Activated T-helper 1 cell treated with anti-CD3 and anti-CD28 coated beads, Interleukin-12 subunit alpha, Interleukin-12 subunit beta, Interleukin-2, Interleukin-4 antibody, amounts not matched to agents 30 ng/mL and 10 ng/mL and 1 ng/mL, durations not matched to agents 14 hours and 24 hours and 36 hours (primary cell): ENCODE measurements at regions not wholly inside any gene's neighbourhood (a gene's known extent, or its start where the extent isn't known, plus 50 kb on each side); places are given as distances from the start of the nearest gene placed in this dataset.

Experiments
- DNase-seq: peaks from one replicate; pipeline ENCODE4 v3.0.0; 2021; ENCODE audit warnings: low spot score
- H3K27ac Mint-ChIP-seq: one replicate; pipeline ENCODE4 v1.8.0; 2021; ENCODE audit warnings: mild to moderate bottlenecking, mixed read lengths
- H3K27me3 Mint-ChIP-seq: one replicate; pipeline ENCODE4 v1.8.0; 2022; ENCODE audit warnings: mild to moderate bottlenecking, moderate library complexity, mixed read lengths; ENCODE audit not compliant: insufficient read depth
- H3K36me3 Mint-ChIP-seq: one replicate; pipeline ENCODE4 v1.8.0; 2021; ENCODE audit warnings: low read depth, mixed read lengths
- H3K4me1 Mint-ChIP-seq: one replicate; pipeline ENCODE4 v1.8.0; 2021; ENCODE audit warnings: low read depth, mixed read lengths
- H3K4me3 Mint-ChIP-seq: one replicate; pipeline ENCODE4 v1.8.0; 2021; ENCODE audit warnings: mild to moderate bottlenecking, moderate library complexity, mixed read lengths
- H3K9me3 Mint-ChIP-seq: one replicate; pipeline ENCODE4 v1.8.0; 2021; ENCODE audit warnings: mixed read lengths
- intact Hi-C: fragments of 100-400 bp; cut with micrococcal nuclease; formaldehyde crosslinking; loops from one replicate; pipeline ENCODE4 v1.15.1; 2024

DNA sequence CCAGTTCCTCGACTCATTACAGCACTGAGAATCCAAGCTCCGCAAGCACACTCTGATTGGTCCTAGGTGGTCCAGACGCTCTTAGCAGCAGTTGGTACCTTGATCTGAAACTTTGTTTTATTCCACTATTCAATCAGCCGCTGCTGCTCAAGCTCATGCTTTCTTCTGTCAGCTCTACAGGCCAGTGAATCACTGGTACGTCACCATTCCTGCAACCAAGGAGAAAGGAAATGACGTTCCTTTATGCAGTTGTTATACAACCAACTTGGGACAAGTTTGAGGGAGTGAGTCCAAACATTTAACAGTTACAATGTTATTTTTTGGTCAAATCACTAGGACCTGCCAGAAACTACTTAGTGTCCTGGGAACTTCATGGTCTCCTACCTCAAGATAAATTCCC, 398.8 kb upstream of the TMEFF2 start:
- intact Hi-C loops = no loop called here
- no peaks in the 10 kb centered on the region for H3K27me3 Mint-ChIP-seq
- no peaks in the 10 kb centered on the region for H3K4me1 Mint-ChIP-seq
- no peak for DNase-seq
- H3K36me3 Mint-ChIP-seq = no peaks in the 10 kb centered on the region
- H3K9me3 Mint-ChIP-seq = no peaks in the 10 kb centered on the region
- H3K4me3 Mint-ChIP-seq = no peak overlapping the region
- no peak overlapping the region for H3K27ac Mint-ChIP-seq

DNA sequence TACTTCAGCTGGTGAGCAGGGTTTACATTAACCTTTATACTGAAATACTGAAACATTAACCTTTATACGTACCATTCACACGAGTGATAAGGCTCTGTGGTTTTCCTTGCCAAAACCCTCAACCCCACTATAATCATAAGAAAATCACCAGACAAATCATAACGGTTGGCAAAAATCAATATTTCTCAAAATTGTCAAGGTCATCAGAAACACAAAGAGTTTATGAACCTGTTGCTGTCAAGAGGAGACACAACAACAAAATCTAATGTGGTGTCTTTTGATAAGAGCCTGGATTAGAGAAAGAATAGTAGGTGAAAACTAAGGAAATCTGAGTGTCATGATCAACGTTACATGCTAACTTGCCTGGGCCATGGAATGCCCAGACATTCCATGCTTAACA, 396.9 kb upstream of the TMEFF2 start:
- no peaks in the 10 kb centered on the region for H3K36me3 Mint-ChIP-seq
- no peak for DNase-seq
- H3K4me3 Mint-ChIP-seq = no peak overlapping the region
- H3K27ac Mint-ChIP-seq = no peak overlapping the region
- H3K9me3 Mint-ChIP-seq = no peaks in the 10 kb centered on the region
- H3K27me3 Mint-ChIP-seq = no peaks in the 10 kb centered on the region
- intact Hi-C loops = no loop called here
- H3K4me1 Mint-ChIP-seq = no peaks in the 10 kb centered on the region

DNA sequence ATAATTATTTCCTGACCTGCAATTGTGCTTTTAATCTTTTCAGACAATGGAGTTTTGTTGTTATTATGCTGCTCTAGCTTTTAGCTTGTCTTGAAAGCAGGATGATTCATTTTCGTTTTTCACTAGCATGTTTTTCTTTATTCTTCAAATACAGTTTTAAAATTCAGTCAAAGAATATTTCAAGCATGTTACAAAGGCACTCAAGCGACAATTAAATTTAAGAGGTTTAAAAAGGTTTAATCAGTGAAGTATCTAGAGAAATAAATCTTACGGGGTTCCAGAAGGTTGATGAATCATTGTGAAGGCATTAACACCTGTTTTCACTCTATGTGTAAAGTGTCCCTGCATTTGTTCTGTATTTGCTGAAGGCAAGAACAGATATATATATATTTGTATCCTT, 390.7 kb upstream of the TMEFF2 start:
- Mint-ChIP-seq H3K27me3 (no peaks in the 10 kb centered on the region), H3K36me3 (no peaks in the 10 kb centered on the region), H3K27ac (no peak overlapping the region), H3K9me3 (no peaks in the 10 kb centered on the region), H3K4me1 (no peaks in the 10 kb centered on the region), H3K4me3 (no peak overlapping the region)
- intact Hi-C loops = no loop called here
- DNase-seq = no peak

DNA sequence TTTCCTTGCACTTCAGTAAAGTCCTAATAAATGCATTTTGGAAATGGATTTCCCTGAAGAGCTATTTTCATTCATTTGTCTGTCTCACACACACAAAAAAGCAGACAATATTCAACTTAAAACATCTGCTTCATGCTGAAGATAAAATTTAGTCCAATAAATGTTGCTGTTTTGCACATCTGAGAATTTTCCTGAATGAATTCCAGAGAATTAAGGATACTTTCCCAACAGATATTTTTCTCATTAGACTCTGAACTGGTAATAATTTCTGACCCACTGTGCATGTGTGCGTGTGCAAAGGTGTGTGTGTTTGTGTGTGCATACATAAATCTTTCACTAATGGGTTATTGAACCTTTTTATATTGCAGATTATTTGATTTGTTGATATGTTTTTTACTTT, 390.2 kb upstream of the TMEFF2 start:
- intact Hi-C loops = no loop called here
- H3K4me1 Mint-ChIP-seq = no peaks in the 10 kb centered on the region
- H3K9me3 Mint-ChIP-seq = no peaks in the 10 kb centered on the region
- H3K27me3 Mint-ChIP-seq = no peaks in the 10 kb centered on the region
- no peak for DNase-seq
- H3K36me3 Mint-ChIP-seq = no peaks in the 10 kb centered on the region
- no peak overlapping the region for H3K27ac Mint-ChIP-seq
- no peak overlapping the region for H3K4me3 Mint-ChIP-seq

DNA sequence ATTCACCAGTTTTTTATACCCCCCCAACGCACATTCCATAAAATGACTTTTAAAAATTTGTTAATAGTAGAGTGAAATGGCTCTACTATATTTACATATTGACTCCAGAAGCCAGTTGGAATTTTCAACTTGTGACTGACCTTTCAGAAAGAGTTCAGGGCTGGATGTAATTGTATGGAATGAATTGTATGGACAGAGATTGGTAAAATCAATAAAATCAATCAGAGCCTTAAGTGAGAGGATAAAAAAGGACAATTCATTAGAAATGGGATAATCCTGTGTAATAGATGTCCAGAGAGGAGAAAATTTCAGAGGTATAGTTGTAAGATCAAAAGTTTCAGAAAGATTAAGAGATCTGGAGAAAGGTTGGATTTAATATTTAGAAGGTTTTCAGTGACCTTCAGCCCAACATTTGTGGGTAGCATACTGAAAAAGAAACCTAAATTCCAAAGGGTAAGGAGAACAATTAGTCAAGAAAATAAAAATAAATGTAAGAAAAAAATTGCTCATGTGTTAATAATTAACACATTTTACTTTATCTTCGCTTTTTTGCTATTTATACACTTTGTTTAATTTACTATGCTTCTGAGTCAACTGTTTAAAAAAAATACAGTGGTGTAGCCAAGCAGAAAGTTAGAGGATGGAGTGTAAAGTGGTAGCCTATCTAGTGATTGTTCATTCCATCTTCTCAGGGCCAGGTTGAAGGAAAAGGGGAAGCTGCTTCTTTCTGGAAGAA, 385.4 kb upstream of the TMEFF2 start:
- H3K36me3 Mint-ChIP-seq = no peaks in the 10 kb centered on the region
- no peak overlapping the region for H3K27ac Mint-ChIP-seq
- no peaks in the 10 kb centered on the region for H3K9me3 Mint-ChIP-seq
- H3K4me1 Mint-ChIP-seq = no peaks in the 10 kb centered on the region
- H3K27me3 Mint-ChIP-seq = no peaks in the 10 kb centered on the region
- intact Hi-C loops = no loop called here
- no peak overlapping the region for H3K4me3 Mint-ChIP-seq
- no peak for DNase-seq

DNA sequence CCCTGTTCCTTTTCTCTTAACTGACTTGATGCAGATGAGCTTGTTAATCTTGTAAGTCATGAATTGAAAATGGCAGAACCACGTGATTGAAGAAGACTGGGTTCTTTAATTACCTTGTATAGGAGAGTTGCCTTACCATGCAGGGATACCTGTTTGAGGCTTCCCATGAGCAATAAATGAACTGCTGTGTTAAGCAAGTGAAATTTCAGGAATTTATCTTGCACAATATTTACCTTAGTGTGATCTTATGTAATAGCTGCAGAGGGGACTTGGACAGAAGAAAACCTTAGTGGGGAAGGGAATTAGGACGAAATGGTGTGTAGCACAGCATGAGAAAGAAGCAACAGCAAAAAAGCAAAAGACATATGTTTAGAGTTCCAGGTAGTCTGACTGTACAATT, 384.0 kb upstream of the TMEFF2 start:
- DNase-seq = no peak
- Mint-ChIP-seq H3K27ac (no peak overlapping the region), H3K4me3 (no peak overlapping the region), H3K27me3 (no peaks in the 10 kb centered on the region), H3K9me3 (no peaks in the 10 kb centered on the region), H3K36me3 (no peaks in the 10 kb centered on the region), H3K4me1 (no peaks in the 10 kb centered on the region)
- intact Hi-C loops = no loop called here

DNA sequence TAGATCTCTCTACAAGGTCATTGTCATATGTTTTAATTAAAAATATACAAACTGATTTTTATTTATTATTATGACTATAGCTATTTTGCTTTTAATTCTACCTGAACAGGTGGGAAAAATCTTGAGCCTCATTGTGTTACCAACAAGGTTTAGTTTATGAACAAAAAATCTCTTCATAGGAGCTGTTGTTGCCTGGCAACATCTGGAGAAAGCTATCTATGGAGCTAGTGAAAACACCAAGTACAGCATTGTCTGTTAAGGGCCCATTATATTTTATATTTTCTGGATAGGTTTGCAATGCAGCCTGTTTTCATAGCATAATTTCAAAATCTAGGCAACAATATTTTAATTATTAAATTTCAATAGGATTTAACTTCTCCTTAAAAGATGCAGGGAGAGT, 383.0 kb upstream of the TMEFF2 start:
- Mint-ChIP-seq H3K9me3 (no peaks in the 10 kb centered on the region), H3K4me3 (no peak overlapping the region), H3K4me1 (no peaks in the 10 kb centered on the region), H3K27me3 (no peaks in the 10 kb centered on the region), H3K36me3 (no peaks in the 10 kb centered on the region), H3K27ac (no peak overlapping the region)
- intact Hi-C loops = no loop called here
- no peak for DNase-seq

DNA sequence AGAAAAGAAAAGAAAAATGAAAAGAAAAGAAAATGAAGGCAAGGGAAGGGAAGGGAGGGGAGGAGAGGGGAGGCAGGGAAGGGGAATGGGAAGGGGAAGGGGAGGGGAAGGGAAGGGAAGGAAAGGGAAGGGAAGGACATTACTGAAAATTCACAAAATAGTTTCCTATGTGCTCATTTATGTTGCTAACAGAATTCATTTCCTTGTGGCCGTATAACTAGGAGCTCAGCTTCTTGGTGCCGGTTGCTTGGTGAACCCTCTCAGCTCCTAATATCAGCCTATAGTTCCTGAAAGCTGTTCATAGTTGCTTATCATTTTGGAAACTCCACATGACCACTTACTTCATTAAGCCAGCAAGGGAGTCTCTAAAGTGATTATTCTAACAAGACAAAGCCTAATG, 379.8 kb upstream of the TMEFF2 start:
- intact Hi-C loops = no loop called here
- Mint-ChIP-seq H3K4me1 (no peaks in the 10 kb centered on the region), H3K27me3 (no peaks in the 10 kb centered on the region), H3K27ac (no peak overlapping the region), H3K4me3 (no peak overlapping the region), H3K36me3 (no peaks in the 10 kb centered on the region), H3K9me3 (no peaks in the 10 kb centered on the region)
- DNase-seq = no peak

DNA sequence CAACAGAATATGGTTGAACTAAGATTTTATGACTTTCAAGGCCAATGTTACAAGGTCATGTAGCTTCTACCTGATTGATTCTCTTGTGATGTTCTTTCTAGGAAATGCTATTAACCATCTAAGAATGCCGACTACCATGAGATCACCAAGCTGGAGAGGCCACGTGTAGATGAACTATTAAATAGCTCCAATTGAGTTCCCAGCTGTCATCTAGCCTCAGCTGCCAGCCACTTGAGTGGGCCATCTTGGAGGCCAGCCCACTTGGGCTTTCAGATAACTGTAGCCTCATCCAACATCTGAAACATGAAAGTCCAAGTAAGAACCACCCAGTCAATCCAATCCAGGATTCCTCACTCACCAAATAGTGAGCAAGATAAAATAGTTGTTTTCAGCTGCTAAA, 376.9 kb upstream of the TMEFF2 start:
- DNase-seq = no peak
- intact Hi-C loops = no loop called here

DNA sequence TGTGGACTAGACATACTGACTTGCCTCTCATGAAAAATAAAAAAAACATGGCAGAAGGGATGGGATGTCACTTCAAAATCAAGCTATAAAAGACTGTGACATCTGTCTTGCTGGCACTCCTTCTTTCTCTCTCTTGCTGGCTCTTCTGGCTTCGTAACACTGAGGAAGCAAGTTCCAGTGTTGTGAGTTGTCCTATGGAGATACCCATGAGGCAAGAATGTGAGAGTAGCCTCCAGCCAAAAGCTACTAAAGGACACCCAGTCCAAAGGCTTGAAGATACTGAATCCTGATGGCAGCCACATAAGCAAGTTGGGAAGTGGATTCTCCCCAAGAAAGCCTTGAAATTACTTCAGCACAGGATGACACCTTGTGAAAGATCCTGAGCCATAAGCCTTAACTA, 376.1 kb upstream of the TMEFF2 start:
- no peak overlapping the region for H3K27ac Mint-ChIP-seq
- H3K36me3 Mint-ChIP-seq = no peaks in the 10 kb centered on the region
- intact Hi-C loops = no loop called here
- no peaks in the 10 kb centered on the region for H3K9me3 Mint-ChIP-seq
- H3K4me1 Mint-ChIP-seq = no peaks in the 10 kb centered on the region
- H3K27me3 Mint-ChIP-seq = no peaks in the 10 kb centered on the region
- DNase-seq = no peak
- H3K4me3 Mint-ChIP-seq = no peak overlapping the region

More for the DNA sequence above, 376.9 kb upstream of the TMEFF2 start:
- no peak overlapping the region for H3K4me3 Mint-ChIP-seq
- no peaks in the 10 kb centered on the region for H3K4me1 Mint-ChIP-seq
- no peaks in the 10 kb centered on the region for H3K36me3 Mint-ChIP-seq
- H3K27ac Mint-ChIP-seq = no peak overlapping the region
- no peaks in the 10 kb centered on the region for H3K27me3 Mint-ChIP-seq
- no peaks in the 10 kb centered on the region for H3K9me3 Mint-ChIP-seq

DNA sequence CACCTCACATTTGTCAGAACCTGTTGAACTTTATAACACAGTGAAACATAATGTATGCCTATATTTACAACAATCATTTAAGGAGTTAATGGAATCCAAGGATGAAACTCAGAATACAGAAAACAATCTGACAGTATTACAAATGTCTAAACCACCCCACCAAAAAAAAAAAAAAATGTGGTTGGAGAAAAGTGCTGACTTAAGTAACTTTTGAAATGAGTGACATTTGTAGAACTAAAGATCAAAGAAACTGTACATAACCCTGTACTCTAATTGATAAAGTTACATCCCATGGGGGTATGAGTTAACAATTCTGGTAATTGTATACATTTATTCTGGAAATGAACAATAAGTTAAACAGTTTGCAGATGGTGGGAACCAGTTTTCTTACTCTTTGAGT, 372.1 kb upstream of the TMEFF2 start:
- H3K9me3 Mint-ChIP-seq = no peaks in the 10 kb centered on the region
- intact Hi-C loops = no loop called here
- H3K27me3 Mint-ChIP-seq = no peaks in the 10 kb centered on the region
- no peak overlapping the region for H3K4me3 Mint-ChIP-seq
- H3K4me1 Mint-ChIP-seq = no peaks in the 10 kb centered on the region
- H3K36me3 Mint-ChIP-seq = no peaks in the 10 kb centered on the region
- DNase-seq = no peak
- H3K27ac Mint-ChIP-seq = no peak overlapping the region

DNA sequence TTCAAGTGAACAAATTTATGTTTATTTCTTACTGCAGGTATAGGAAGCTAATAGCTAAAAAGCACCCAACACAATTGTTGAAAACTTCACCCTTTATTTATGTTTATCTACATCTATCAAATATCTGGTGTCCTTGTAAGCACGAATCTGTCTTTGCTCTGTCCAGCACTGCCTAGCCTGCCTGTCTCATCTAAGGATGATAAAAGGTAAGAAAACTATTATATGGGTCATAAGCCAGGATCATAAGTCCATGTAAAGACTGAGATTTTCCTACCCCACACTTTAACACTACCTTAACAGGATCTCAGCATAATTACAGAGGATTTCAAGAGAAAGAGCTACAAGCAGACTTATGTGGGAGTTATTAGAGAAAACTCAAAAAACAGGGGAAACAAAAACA, 365.6 kb upstream of the TMEFF2 start:
- no peak overlapping the region for H3K4me3 Mint-ChIP-seq
- intact Hi-C loops = no loop called here

DNA sequence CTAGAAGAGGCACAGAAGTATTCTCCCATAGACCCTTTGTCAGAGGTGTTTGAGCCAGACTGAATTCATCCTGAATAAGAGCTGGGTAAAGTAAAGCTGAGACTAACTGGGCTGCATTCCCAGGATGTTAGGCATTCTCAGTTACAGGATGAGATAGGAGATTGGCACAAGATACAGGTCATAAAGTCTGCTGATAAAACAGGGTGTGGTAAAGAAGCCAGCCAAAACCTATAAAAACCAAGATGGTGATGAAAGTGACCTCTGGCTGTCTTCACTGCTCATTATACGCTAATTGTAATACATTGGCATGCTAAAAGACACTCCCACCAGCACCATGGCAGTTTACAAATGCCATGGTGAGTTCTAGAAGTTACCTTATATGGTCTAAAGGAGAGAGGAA, 364.9 kb upstream of the TMEFF2 start:
- intact Hi-C loops = no loop called here
- no peaks in the 10 kb centered on the region for H3K36me3 Mint-ChIP-seq
- no peaks in the 10 kb centered on the region for H3K9me3 Mint-ChIP-seq
- no peak overlapping the region for H3K4me3 Mint-ChIP-seq
- no peak for DNase-seq
- no peaks in the 10 kb centered on the region for H3K27me3 Mint-ChIP-seq
- no peaks in the 10 kb centered on the region for H3K4me1 Mint-ChIP-seq
- H3K27ac Mint-ChIP-seq = no peak overlapping the region

More for the DNA sequence above, 365.6 kb upstream of the TMEFF2 start:
- Mint-ChIP-seq H3K27ac (no peak overlapping the region), H3K4me1 (no peaks in the 10 kb centered on the region), H3K27me3 (no peaks in the 10 kb centered on the region), H3K36me3 (no peaks in the 10 kb centered on the region), H3K9me3 (no peaks in the 10 kb centered on the region)
- no peak for DNase-seq

DNA sequence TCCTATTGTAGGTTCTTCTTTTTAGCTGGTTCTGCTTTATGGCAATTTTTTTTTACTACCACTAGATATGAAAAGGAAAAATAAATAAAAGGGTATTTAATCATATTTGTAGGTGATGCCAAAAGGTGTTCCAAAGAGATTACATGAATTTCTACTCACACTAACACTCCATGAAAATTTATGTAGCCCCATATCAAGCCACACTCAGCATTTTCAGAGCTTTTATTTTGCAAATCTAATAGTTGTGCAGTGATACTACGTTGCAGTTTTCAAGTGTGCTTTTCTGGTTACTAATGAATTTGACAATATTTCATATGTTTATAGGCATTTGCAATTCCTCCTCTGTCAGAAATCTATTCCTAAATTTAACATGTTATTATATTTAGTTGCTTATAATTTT, 363.9 kb upstream of the TMEFF2 start:
- intact Hi-C loops = no loop called here
- DNase-seq = no peak
- H3K27me3 Mint-ChIP-seq = no peaks in the 10 kb centered on the region
- no peaks in the 10 kb centered on the region for H3K9me3 Mint-ChIP-seq
- no peaks in the 10 kb centered on the region for H3K36me3 Mint-ChIP-seq
- no peak overlapping the region for H3K4me3 Mint-ChIP-seq
- no peak overlapping the region for H3K27ac Mint-ChIP-seq
- no peaks in the 10 kb centered on the region for H3K4me1 Mint-ChIP-seq
